ENCODE measurements at regions not wholly inside any gene's neighbourhood (a gene's known extent, or its start where the extent isn't known, plus 50 kb on each side); places are given as distances from the start of the nearest gene placed in this dataset.

GRCh38 chr5:152151113-152151512 lies 226.5 kb upstream of the GLRA1 start:
- no peak for TF ChIP-seq CTCF (IDR thresholded peaks at IDR 0.05)
- TF ChIP-seq POLR2A (IDR thresholded peaks at IDR 0.05): no peak

All from testis (tissue), 2 donors.